Stimulated activated CD4-positive, alpha-beta T cell treated with anti-CD3 and anti-CD28 coated beads, Interleukin-1b, Interleukin-23, amount 100 ng/mL, for 4 hours (primary cell): ENCODE measurements at regions not wholly inside any gene's neighbourhood (a gene's known extent, or its start where the extent isn't known, plus 50 kb on each side); places are given as distances from the start of the nearest gene placed in this dataset.
"Not testable (repeated sequence)": the region's sequence is repeated elsewhere in the genome, so short reads cannot be mapped to it uniquely, and the experiment has no call there.

Experiments
- DNase-seq, 2 donors: peaks; one replicate each; pipeline ENCODE4 v3.0.0-alpha.2; 2020; ENCODE audit warnings: low read depth in 2 of 2

GRCh38 chr4:112775801-112776200 lies 138.9 kb downstream of the LARP7 start:
- DNase-seq, result no peak

- DNase-seq, result no peak
These were observed 139.6 kb downstream of the LARP7 start for GRCh38 chr4:112776535-112776934.

- no peak for DNase-seq
These were observed 141.6 kb downstream of the LARP7 start for GRCh38 chr4:112778520-112778919.

GRCh38 chr4:112793033-112793432 lies 156.1 kb downstream of the LARP7 start:
- no peak for DNase-seq

- DNase-seq, result no peak
These were observed 163.1 kb downstream of the LARP7 start for GRCh38 chr4:112800001-112800400.

GRCh38 chr4:112801341-112801740 lies 164.4 kb downstream of the LARP7 start:
- no peak for DNase-seq

- no peak for DNase-seq
These were observed 165.8 kb downstream of the LARP7 start for GRCh38 chr4:112802780-112803179.

- DNase-seq, result no peak
These were observed 170.1 kb downstream of the LARP7 start for GRCh38 chr4:112807083-112807482.

- DNase-seq, result no peak
These were observed 171.1 kb downstream of the LARP7 start for GRCh38 chr4:112808001-112808400.

- no peak for DNase-seq
These were observed 176.8 kb downstream of the LARP7 start for GRCh38 chr4:112813790-112814189.

- DNase-seq, result peak; percentile 0 to 6
These were observed 181.1 kb downstream of the LARP7 start for GRCh38 chr4:112817933-112818593.

GRCh38 chr4:112818594-112818965 lies 181.6 kb downstream of the LARP7 start:
- no peak for DNase-seq

- no peak for DNase-seq
These were observed 182.8 kb downstream of the LARP7 start for GRCh38 chr4:112819729-112820128.

GRCh38 chr4:112823156-112823555 lies 186.2 kb downstream of the LARP7 start:
- no peak for DNase-seq

GRCh38 chr4:112823606-112824005 lies 186.7 kb downstream of the LARP7 start:
- DNase-seq, result no peak

- no peak for DNase-seq
These were observed 193.9 kb downstream of the LARP7 start for GRCh38 chr4:112830753-112831386.

GRCh38 chr4:112832493-112832892 lies 195.6 kb downstream of the LARP7 start:
- DNase-seq, result no peak

- DNase-seq, result no peak
These were observed 200.0 kb downstream of the LARP7 start for GRCh38 chr4:112836895-112837294.

- not testable (repeated sequence) for DNase-seq
These were observed 201.1 kb downstream of the LARP7 start for GRCh38 chr4:112838015-112838414.

- DNase-seq, result no peak
These were observed 203.1 kb downstream of the LARP7 start for GRCh38 chr4:112840061-112840460.

- no peak for DNase-seq
These were observed 203.7 kb downstream of the LARP7 start for GRCh38 chr4:112840619-112841018.

- DNase-seq, result no peak
These were observed 205.6 kb downstream of the LARP7 start for GRCh38 chr4:112842513-112842912.

- no peak for DNase-seq
These were observed 204.1 kb upstream of the ANK2 start for GRCh38 chr4:112845386-112845785.

GRCh38 chr4:112847045-112847444 lies 202.4 kb upstream of the ANK2 start:
- DNase-seq, result no peak
